Fibroblast of lung (primary cell): ENCODE measurements at regions not wholly inside any gene's neighbourhood (a gene's known extent, or its start where the extent isn't known, plus 50 kb on each side); places are given as distances from the start of the nearest gene placed in this dataset.

ENCODE experiments used
- DNase-seq, 2 donors: peaks; one replicate each; pipeline versions ENCODE4 v3.0.0 to v3.0.0-alpha.2; 2010; ENCODE audit warnings: low read depth in 2 of 2
- H2AFZ ChIP-seq: 2 replicates; pipeline ENCODE4 v1.5.1; 2012; ENCODE audit warnings: low read length, control low read depth, inconsistent platforms
- H3K27ac ChIP-seq: 2 replicates; pipeline ENCODE4 v1.5.1; 2011; ENCODE audit warnings: low read length, control low read depth; ENCODE audit not compliant: insufficient read depth
- H3K27me3 ChIP-seq: 2 replicates; pipeline ENCODE4 v1.5.1; 2011; ENCODE audit warnings: mild to moderate bottlenecking, low read length; ENCODE audit not compliant: control insufficient read depth, insufficient read depth
- H3K36me3 ChIP-seq: 2 replicates; pipeline ENCODE4 v1.5.1; 2011; ENCODE audit warnings: low read length; ENCODE audit not compliant: control insufficient read depth, insufficient read depth
- H3K4me1 ChIP-seq: 2 replicates; pipeline ENCODE4 v1.5.1; 2011; ENCODE audit warnings: low read length; ENCODE audit not compliant: control insufficient read depth, insufficient read depth; ENCODE audit errors: extremely low read depth
- H3K4me2 ChIP-seq: 2 replicates; pipeline ENCODE4 v1.5.1; 2011; ENCODE audit warnings: low read length, control low read depth; ENCODE audit not compliant: insufficient read depth; ENCODE audit errors: extremely low read depth
- H3K4me3 ChIP-seq, 4 experiments: fragments of 200-600 bp in 1 of 4; sonication (generic) in 1 of 4; replicated peaks in 1 of 4; 2 replicates each; pipeline ENCODE4 v1.5.1; 2011 to 2016; ENCODE audit warnings: low read length in 4 of 4, low read depth in 3 of 4, mild to moderate bottlenecking in 3 of 4, control low read depth in 2 of 4, inconsistent platforms in 1 of 4, mixed read lengths in 1 of 4; ENCODE audit not compliant: insufficient read depth in 1 of 4; ENCODE audit errors: control extremely low read depth in 1 of 4
- H3K79me2 ChIP-seq: 2 replicates; pipeline ENCODE4 v1.5.1; 2012; ENCODE audit warnings: mild to moderate bottlenecking, low read length, inconsistent platforms; ENCODE audit not compliant: control insufficient read depth, insufficient read depth
- H3K9ac ChIP-seq: 2 replicates; pipeline ENCODE4 v1.5.1; 2011; ENCODE audit warnings: mild to moderate bottlenecking, low read length, control low read depth; ENCODE audit not compliant: insufficient read depth
- H3K9me3 ChIP-seq: 2 replicates; pipeline ENCODE4 v1.5.1; 2012; ENCODE audit warnings: low read depth, low read length; ENCODE audit not compliant: control insufficient read depth, insufficient read depth
- H4K20me1 ChIP-seq: 2 replicates; pipeline ENCODE4 v1.5.1; 2011; ENCODE audit warnings: low read length; ENCODE audit not compliant: control insufficient read depth, insufficient read depth; ENCODE audit errors: extremely low read depth
- EZH2 ChIP-seq: IDR thresholded peaks from 2 replicates; pipeline ENCODE4 v1.5.1; 2012; ENCODE audit warnings: low read length, control low read depth, mild to moderate bottlenecking; ENCODE audit errors: missing control alignments
- TF ChIP-seq, protein P1 (sequence below), 2 donors: IDR thresholded peaks in 1 of 2; conservative IDR thresholded peaks in 1 of 2; 1 replicate in 1 of 2; 2 replicates in 1 of 2; pipeline ENCODE4 v1.5.1; 2011 to 2012; ENCODE audit warnings: low read length in 2 of 2, control low read depth in 1 of 2, inconsistent platforms in 1 of 2, low read depth in 1 of 2, mild to moderate bottlenecking in 1 of 2

DNA sequence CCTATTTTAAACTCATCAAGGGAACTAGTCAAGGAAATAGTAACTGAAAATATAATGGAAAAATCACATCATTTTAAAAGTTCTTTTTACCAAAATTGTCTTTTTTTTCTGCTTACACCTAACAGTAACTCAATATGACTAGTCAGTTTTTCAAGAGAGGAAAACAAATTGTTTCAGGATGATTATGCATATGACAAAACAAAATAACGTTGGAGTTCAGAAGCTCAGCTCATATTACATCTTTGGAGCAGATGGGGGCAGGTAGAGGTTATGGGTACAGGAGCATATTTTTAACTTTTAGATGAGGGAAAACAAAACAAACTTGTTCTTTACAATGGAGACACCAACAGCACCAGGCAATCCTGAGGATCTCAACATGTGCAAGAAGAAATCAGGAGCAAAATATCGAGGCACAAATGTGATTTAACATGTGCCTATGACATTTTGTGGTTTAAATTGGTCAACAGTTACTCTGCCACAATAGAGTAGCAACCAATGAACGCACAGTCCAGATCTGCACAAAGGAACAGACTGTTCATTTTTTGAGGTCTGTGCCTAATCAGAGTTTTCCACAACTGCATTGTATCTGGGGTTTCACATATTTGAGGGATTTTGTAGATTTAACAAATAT lies 659.0 kb downstream of the ANXA1 start:
- Histone ChIP-seq H3K79me2 (no peaks in the 10 kb centered on the region), H3K4me1 (no peaks in the 10 kb centered on the region), H3K27ac (no peak overlapping the region), H2AFZ (no peak overlapping the region), H4K20me1 (no peaks in the 10 kb centered on the region), H3K36me3 (no peaks in the 10 kb centered on the region), H3K4me2 (no peak overlapping the region), H3K4me3 (no peak overlapping the region), H3K9ac (no peak overlapping the region), H3K9me3 (no peaks in the 10 kb centered on the region), H3K27me3 (no peaks in the 10 kb centered on the region)
- TF ChIP-seq, protein P1, sequence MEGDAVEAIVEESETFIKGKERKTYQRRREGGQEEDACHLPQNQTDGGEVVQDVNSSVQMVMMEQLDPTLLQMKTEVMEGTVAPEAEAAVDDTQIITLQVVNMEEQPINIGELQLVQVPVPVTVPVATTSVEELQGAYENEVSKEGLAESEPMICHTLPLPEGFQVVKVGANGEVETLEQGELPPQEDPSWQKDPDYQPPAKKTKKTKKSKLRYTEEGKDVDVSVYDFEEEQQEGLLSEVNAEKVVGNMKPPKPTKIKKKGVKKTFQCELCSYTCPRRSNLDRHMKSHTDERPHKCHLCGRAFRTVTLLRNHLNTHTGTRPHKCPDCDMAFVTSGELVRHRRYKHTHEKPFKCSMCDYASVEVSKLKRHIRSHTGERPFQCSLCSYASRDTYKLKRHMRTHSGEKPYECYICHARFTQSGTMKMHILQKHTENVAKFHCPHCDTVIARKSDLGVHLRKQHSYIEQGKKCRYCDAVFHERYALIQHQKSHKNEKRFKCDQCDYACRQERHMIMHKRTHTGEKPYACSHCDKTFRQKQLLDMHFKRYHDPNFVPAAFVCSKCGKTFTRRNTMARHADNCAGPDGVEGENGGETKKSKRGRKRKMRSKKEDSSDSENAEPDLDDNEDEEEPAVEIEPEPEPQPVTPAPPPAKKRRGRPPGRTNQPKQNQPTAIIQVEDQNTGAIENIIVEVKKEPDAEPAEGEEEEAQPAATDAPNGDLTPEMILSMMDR (conservative IDR thresholded peaks at IDR 0.05 in 1 of 2, IDR thresholded peaks at IDR 0.05 in 1 of 2; ENCODE audit: low read depth in 1 of 2, low read length in 2 of 2): no peak
- no peak for TF ChIP-seq EZH2
- peak; percentile 48 to 80 for DNase-seq

DNA sequence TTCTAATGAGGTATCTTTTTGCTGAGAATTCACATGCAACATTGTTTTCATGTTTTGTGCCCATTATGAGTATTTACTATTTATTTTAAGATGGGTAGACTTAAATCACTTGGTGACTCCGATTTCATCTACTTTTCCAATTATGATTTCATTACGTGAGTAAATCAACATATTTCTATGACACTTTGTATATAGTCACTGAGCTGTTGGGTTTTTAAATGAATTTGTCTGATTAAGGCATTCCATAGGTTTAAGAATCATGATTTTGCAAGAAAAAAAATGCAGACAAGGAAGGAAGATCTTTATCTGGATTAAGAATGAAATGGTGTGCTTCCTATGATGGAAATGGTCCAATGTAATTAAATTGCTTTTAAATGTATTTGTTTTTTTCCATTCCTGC lies 661.9 kb downstream of the ANXA1 start:
- Histone ChIP-seq H3K4me2 (no peak overlapping the region), H3K27ac (no peak overlapping the region)

DNA sequence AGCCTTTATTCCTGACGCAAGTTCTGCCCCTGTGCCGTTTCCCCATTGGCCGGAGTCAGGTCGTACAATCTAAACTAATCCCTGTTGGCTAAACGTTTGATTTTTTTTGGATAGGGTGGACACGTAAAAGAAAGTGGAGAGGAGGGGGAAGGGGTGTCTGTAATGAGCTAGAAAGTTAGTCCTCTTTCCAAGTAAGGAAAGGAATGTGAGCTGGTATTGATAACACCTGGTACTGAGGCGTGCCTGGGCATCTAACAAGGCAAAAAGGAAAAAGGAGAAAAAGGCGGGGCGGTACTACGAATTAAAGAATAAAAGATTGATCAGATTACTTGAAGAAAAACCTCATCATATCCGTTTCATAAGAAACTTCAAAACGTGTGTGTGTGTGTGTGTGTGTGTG lies 665.2 kb downstream of the ANXA1 start:
- no peak for TF ChIP-seq EZH2
- TF ChIP-seq, protein P1 (conservative IDR thresholded peaks at IDR 0.05 in 1 of 2, IDR thresholded peaks at IDR 0.05 in 1 of 2; ENCODE audit: low read depth in 1 of 2, low read length in 2 of 2): no peak
- Histone ChIP-seq H3K36me3 (no peaks in the 10 kb centered on the region), H3K27ac (no peak overlapping the region), H3K79me2 (no peaks in the 10 kb centered on the region), H3K9ac (no peak overlapping the region), H3K9me3 (no peaks in the 10 kb centered on the region), H3K4me2 (no peak overlapping the region), H3K27me3 (no peaks in the 10 kb centered on the region), H3K4me3 (no peak overlapping the region), H2AFZ (no peak overlapping the region), H3K4me1 (no peaks in the 10 kb centered on the region), H4K20me1 (no peaks in the 10 kb centered on the region)
- DNase-seq: no peak

More for the DNA sequence above, 661.9 kb downstream of the ANXA1 start:
- H3K4me3 ChIP-seq: no peak overlapping the region
- no peaks in the 10 kb centered on the region for H4K20me1 ChIP-seq
- no peaks in the 10 kb centered on the region for H3K4me1 ChIP-seq
- no peak for TF ChIP-seq EZH2
- TF ChIP-seq, protein P1 (conservative IDR thresholded peaks at IDR 0.05 in 1 of 2, IDR thresholded peaks at IDR 0.05 in 1 of 2; ENCODE audit: low read depth in 1 of 2, low read length in 2 of 2): no peak
- no peaks in the 10 kb centered on the region for H3K79me2 ChIP-seq
- no peaks in the 10 kb centered on the region for H3K9me3 ChIP-seq
- H3K27me3 ChIP-seq: no peaks in the 10 kb centered on the region
- H3K9ac ChIP-seq: no peak overlapping the region
- DNase-seq: no peak
- no peaks in the 10 kb centered on the region for H3K36me3 ChIP-seq
- H2AFZ ChIP-seq: no peak overlapping the region
